ENCODE measurements at regions not wholly inside any gene's neighbourhood (a gene's known extent, or its start where the extent isn't known, plus 50 kb on each side); places are given as distances from the start of the nearest gene placed in this dataset.

GRCh38 chr22:34845391-34845790 lies 220.6 kb upstream of the ISX start:
- TF ChIP-seq HNF4G (IDR thresholded peaks at IDR 0.05) (no peak), CTCF (IDR thresholded peaks at IDR 0.05; ENCODE audit: low read depth, low read length, missing input control) (no peak), GABPA (IDR thresholded peaks at IDR 0.05 in 1 of 2, conservative IDR thresholded peaks at IDR 0.05 in 1 of 2) (no peak), REST (IDR thresholded peaks at IDR 0.05) (no peak), YY1 (IDR thresholded peaks at IDR 0.05) (no peak), RAD21 (IDR thresholded peaks at IDR 0.05) (no peak), TAF1 (conservative IDR thresholded peaks at IDR 0.05) (no peak), ATF3 (IDR thresholded peaks at IDR 0.05) (no peak), ZBTB33 (IDR thresholded peaks at IDR 0.05) (no peak), EGR1 (IDR thresholded peaks at IDR 0.05; ENCODE audit: low read depth in 2 of 2) (no peak), JUND (IDR thresholded peaks at IDR 0.05) (no peak), SP1 (IDR thresholded peaks at IDR 0.05) (no peak), FOXA1 (IDR thresholded peaks at IDR 0.05) (no peak), MAX (IDR thresholded peaks at IDR 0.05) (no peak)
